HepG2 (cell line): ENCODE measurements at regions not wholly inside any gene's neighbourhood (a gene's known extent, or its start where the extent isn't known, plus 50 kb on each side); places are given as distances from the start of the nearest gene placed in this dataset.

ENCODE experiments used
- ATAC-seq: fragments of 200-7000 bp; cut with Tn5 transposase; 3 replicates; pipeline ENCODE4 v1.9.1; 2020; ENCODE audit warnings: mild to moderate bottlenecking, moderate library complexity
- BruUV-seq: library from RNA; stranded (reverse); fragments of 400-500 nt; replicated peaks from 2 replicates; lab custom pipeline; 2021; lab: Mats Ljungman, UMichigan
- CTCF ChIA-PET: fragments of 300-600 bp; formaldehyde crosslinking; extraction: SDS; loops from one replicate; lab custom pipeline; 2021; ENCODE audit warnings: low total read pairs, inconsistent platforms, low intra/inter-chr PET ratio; lab: Yijun Ruan, JAX
- POLR2A ChIA-PET: fragments of 350-600 bp; sonication (Branson Sonifier 250); formaldehyde crosslinking; loops from one replicate; lab custom pipeline; 2020; ENCODE audit warnings: antibody characterized with exemption, inconsistent platforms; lab: Yijun Ruan, JAX
- DNase-seq: peaks from one replicate; pipeline ENCODE4 v3.0.0-alpha.2; 2015; ENCODE audit warnings: low spot score
- FAIRE-seq: peaks from 3 replicates; lab custom pipeline; 2011; peaks lifted over from hg19 to GRCh38; lab: Jason Lieb, UNC
- H2AFZ ChIP-seq: one replicate; pipeline ENCODE4 v1.6.1; 2011; ENCODE audit warnings: low read length, inconsistent platforms
- H3K27ac ChIP-seq: fragments of 300-600 bp; 3 replicates; pipeline ENCODE4 v1.8.0; 2011; ENCODE audit warnings: mixed run types, mild to moderate bottlenecking, mixed read lengths, low read length, inconsistent platforms; ENCODE audit not compliant: insufficient read depth; ENCODE audit errors: extremely low read length
- H3K27me3 ChIP-seq, 2 experiments: fragments of 200-600 bp in 1 of 2; 2 replicates in 1 of 2; 3 replicates in 1 of 2; pipeline versions ENCODE4 v1.6.0 to v1.8.0; 2011; ENCODE audit warnings: low read length in 2 of 2, mild to moderate bottlenecking in 2 of 2, moderate library complexity in 2 of 2, inconsistent platforms in 1 of 2; ENCODE audit not compliant: insufficient read depth in 2 of 2, control insufficient read depth in 1 of 2
- H3K36me3 ChIP-seq, 2 experiments: fragments of 200-600 bp in 1 of 2; replicated peaks in 1 of 2; 2 replicates in 1 of 2; 3 replicates in 1 of 2; pipeline versions ENCODE4 v1.5.1 to v1.8.0; 2011; ENCODE audit warnings: low read length in 2 of 2, inconsistent platforms in 1 of 2; ENCODE audit not compliant: insufficient read depth in 2 of 2, control insufficient read depth in 1 of 2
- H3K4me1 ChIP-seq: 2 replicates; pipeline ENCODE4 v1.5.1; 2012; ENCODE audit warnings: low read length, inconsistent platforms; ENCODE audit not compliant: insufficient read depth
- H3K4me2 ChIP-seq: 2 replicates; pipeline ENCODE4 v1.6.0; 2011; ENCODE audit warnings: low read depth, low read length, inconsistent platforms
- H3K4me3 ChIP-seq, 3 experiments: fragments of 200-600 bp in 1 of 3; sonication (generic), shearing (Covaris generic) in 1 of 3; replicated peaks in 1 of 3; 2 replicates each; pipeline ENCODE4 v1.5.1; 2011 to 2016; ENCODE audit warnings: low read length in 3 of 3, inconsistent platforms in 2 of 3, low read depth in 2 of 3, mild to moderate bottlenecking in 2 of 3, control low read depth in 1 of 3, mixed read lengths in 1 of 3; ENCODE audit not compliant: insufficient read depth in 1 of 3
- H3K79me2 ChIP-seq: one replicate; pipeline ENCODE4 v1.6.1; 2011; ENCODE audit warnings: low read length, inconsistent platforms; ENCODE audit not compliant: insufficient read depth
- H3K9ac ChIP-seq: 2 replicates; pipeline ENCODE4 v1.6.0; 2011; ENCODE audit warnings: mild to moderate bottlenecking, low read depth, low read length, inconsistent platforms; ENCODE audit not compliant: insufficient read depth
- H3K9me3 ChIP-seq: 2 replicates; pipeline ENCODE4 v1.5.1; 2012; ENCODE audit warnings: mild to moderate bottlenecking, low read length
- H4K20me1 ChIP-seq: 2 replicates; pipeline ENCODE4 v1.6.0; 2011; ENCODE audit warnings: inconsistent platforms, mild to moderate bottlenecking, low read length, moderate library complexity; ENCODE audit not compliant: insufficient read depth
- ARNT2 ChIP-seq: sonication (generic); formaldehyde crosslinking; IDR thresholded peaks from 2 replicates; pipeline ENCODE4 v1.8.0; 2022; ENCODE audit warnings: mild to moderate bottlenecking, low read depth, missing genetic modification reagents, moderate library complexity
- CBX2 ChIP-seq, 2 experiments: fragments of 200-600 bp in 1 of 2; sonication (generic); formaldehyde crosslinking in 1 of 2; IDR thresholded peaks; 2 replicates each; pipeline versions ENCODE4 v1.7.0 to v1.8.1; 2018 to 2022; ENCODE audit warnings: low read depth in 2 of 2, low read length in 1 of 2, mild to moderate bottlenecking in 1 of 2, missing genetic modification reagents in 1 of 2
- HES4 ChIP-seq: sonication (generic); formaldehyde crosslinking; IDR thresholded peaks from 2 replicates; pipeline ENCODE4 v1.9.0; 2021; ENCODE audit warnings: mild to moderate bottlenecking, missing genetic modification reagents, borderline replicate concordance
- NCOA5 ChIP-seq: sonication (generic); formaldehyde crosslinking; IDR thresholded peaks from 2 replicates; pipeline ENCODE4 v1.4.0; 2020; ENCODE audit warnings: missing genetic modification reagents
- SP140L ChIP-seq: sonication (generic); formaldehyde crosslinking; IDR thresholded peaks from 2 replicates; pipeline ENCODE4 v1.4.0; 2020; ENCODE audit warnings: missing genetic modification reagents, borderline replicate concordance
- ZNF33A ChIP-seq: sonication (generic); formaldehyde crosslinking; IDR thresholded peaks from 2 replicates; pipeline ENCODE4 v1.5.1; 2020; ENCODE audit warnings: missing genetic modification reagents, mild to moderate bottlenecking, moderate library complexity, borderline replicate concordance
- WGBS: methylation state at CpG from one replicate; pipeline ENCODE4 v1.1.6; 2017; ENCODE audit warnings: low lambda C conversion rate; 5-methylcytosine and 5-hydroxymethylcytosine counted together
- in situ Hi-C: cut with HindIII; loops from 2 replicates; pipeline ENCODE4 v1.10.0; 2017; ENCODE audit warnings: low pct_unique_long_range_greater_than_20kb; ENCODE audit not compliant: extremely low pct_ligation_motif_present
- intact Hi-C: fragments of 100-400 bp; cut with micrococcal nuclease; formaldehyde crosslinking; loops from one replicate; pipeline ENCODE4 v1.10.0; 2022; ENCODE audit not compliant: unreplicated experiment
- TF ChIP-seq, protein P1 (sequence below): sonication (generic); formaldehyde crosslinking; IDR thresholded peaks from 2 replicates; pipeline ENCODE4 v1.5.1; 2020; ENCODE audit warnings: mild to moderate bottlenecking, missing genetic modification reagents, borderline replicate concordance

DNA sequence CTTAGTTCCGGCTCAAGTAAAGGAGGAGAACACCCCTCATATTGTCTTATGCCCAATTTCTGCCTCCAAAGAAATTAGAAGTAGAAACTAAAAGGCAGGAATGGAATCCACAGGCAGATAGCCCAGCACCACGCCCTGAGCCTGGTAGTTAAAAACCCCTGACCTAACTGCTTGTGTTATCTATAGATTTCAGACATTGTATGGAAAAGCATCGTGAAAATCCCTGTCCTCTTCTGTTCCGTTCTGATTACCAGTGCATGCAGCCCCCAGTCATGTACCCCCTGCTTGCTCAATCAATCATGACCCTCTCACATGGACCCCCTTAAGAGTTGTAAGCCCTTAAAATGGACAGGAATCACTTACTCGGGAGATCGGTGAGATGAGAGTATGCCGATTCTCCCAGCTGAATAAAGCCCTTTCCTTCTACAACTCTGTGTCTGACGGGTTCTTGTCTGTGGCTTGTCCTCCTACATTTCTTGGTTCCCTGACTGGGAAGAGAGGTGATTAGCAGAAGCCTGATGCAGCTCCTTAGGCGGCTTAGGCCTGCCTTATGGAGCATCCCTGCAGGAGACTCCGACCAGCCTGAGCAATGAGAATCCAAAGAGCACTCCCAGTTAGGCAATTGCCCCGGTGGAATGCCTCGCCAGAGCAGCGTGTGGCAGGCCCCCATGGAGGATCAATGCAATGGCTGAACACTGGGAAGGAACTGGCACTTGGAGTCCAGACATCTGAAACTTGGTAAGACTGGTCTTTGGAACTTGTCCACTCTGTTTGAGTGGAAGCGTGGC, 362.6 kb upstream of the TCF4 start:
- peaks cover 65% of the 10 kb centered on the region for H3K9me3 ChIP-seq
- no TSS peak for BruUV-seq
- no peak overlapping the region for H3K4me3 ChIP-seq
- CTCF ChIA-PET, result no interaction called here
- H3K36me3 ChIP-seq, result no peaks in the 10 kb centered on the region
- H4K20me1 ChIP-seq, result no peaks in the 10 kb centered on the region
- intact Hi-C loops (no loop called here), in situ Hi-C loops (no loop called here)
- WGBS, result 28% methylated on average over 9 of the region's 14 CpGs
- no peak for ATAC-seq
- POLR2A ChIA-PET, result no interaction called here
- H3K4me1 ChIP-seq, result no peaks in the 10 kb centered on the region
- no peak overlapping the region for H3K4me2 ChIP-seq
- no peak overlapping the region for H3K27ac ChIP-seq
- FAIRE-seq, result no peak
- H3K27me3 ChIP-seq, result no peaks in the 10 kb centered on the region
- no peak overlapping the region for H3K9ac ChIP-seq
- no peaks in the 10 kb centered on the region for H3K79me2 ChIP-seq
- TF ChIP-seq CBX2 (IDR thresholded peaks at IDR 0.05; ENCODE audit: low read depth, low read length) (no peak), CBX2 (CRISPR knock-in tag; IDR thresholded peaks at IDR 0.05; ENCODE audit: low read depth) (no peak), HES4 (CRISPR knock-in tag) (no peak), NCOA5 (CRISPR knock-in tag) (no peak), SP140L (CRISPR knock-in tag) (no peak), ZNF33A (CRISPR knock-in tag) (no peak), ARNT2 (CRISPR knock-in tag) (no peak)
- TF ChIP-seq, protein P1, sequence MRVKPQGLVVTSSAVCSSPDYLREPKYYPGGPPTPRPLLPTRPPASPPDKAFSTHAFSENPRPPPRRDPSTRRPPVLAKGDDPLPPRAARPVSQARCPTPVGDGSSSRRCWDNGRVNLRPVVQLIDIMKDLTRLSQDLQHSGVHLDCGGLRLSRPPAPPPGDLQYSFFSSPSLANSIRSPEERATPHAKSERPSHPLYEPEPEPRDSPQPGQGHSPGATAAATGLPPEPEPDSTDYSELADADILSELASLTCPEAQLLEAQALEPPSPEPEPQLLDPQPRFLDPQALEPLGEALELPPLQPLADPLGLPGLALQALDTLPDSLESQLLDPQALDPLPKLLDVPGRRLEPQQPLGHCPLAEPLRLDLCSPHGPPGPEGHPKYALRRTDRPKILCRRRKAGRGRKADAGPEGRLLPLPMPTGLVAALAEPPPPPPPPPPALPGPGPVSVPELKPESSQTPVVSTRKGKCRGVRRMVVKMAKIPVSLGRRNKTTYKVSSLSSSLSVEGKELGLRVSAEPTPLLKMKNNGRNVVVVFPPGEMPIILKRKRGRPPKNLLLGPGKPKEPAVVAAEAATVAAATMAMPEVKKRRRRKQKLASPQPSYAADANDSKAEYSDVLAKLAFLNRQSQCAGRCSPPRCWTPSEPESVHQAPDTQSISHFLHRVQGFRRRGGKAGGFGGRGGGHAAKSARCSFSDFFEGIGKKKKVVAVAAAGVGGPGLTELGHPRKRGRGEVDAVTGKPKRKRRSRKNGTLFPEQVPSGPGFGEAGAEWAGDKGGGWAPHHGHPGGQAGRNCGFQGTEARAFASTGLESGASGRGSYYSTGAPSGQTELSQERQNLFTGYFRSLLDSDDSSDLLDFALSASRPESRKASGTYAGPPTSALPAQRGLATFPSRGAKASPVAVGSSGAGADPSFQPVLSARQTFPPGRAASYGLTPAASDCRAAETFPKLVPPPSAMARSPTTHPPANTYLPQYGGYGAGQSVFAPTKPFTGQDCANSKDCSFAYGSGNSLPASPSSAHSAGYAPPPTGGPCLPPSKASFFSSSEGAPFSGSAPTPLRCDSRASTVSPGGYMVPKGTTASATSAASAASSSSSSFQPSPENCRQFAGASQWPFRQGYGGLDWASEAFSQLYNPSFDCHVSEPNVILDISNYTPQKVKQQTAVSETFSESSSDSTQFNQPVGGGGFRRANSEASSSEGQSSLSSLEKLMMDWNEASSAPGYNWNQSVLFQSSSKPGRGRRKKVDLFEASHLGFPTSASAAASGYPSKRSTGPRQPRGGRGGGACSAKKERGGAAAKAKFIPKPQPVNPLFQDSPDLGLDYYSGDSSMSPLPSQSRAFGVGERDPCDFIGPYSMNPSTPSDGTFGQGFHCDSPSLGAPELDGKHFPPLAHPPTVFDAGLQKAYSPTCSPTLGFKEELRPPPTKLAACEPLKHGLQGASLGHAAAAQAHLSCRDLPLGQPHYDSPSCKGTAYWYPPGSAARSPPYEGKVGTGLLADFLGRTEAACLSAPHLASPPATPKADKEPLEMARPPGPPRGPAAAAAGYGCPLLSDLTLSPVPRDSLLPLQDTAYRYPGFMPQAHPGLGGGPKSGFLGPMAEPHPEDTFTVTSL, result no peak
- no peak for DNase-seq
- H2AFZ ChIP-seq, result no peak overlapping the region
